Aorta (tissue), 5 donors: ENCODE measurements at regions not wholly inside any gene's neighbourhood (a gene's known extent, or its start where the extent isn't known, plus 50 kb on each side); places are given as distances from the start of the nearest gene placed in this dataset.

Experiments used
- ATAC-seq: fragments of 200-7000 bp; cut with Tn5 transposase; one replicate; pipeline ENCODE4 v1.9.1; 2022; ENCODE audit warnings: moderate library complexity; ENCODE audit not compliant: low FRiP score
- DNase-seq, 2 donors: peaks; one replicate each; pipeline ENCODE4 v3.0.0-alpha.2; 2020
- H3K27ac ChIP-seq, 2 donors: one replicate each; pipeline ENCODE4 v1.5.1; 2013; ENCODE audit warnings: low read length in 2 of 2, mild to moderate bottlenecking in 2 of 2, moderate library complexity in 2 of 2, control low read depth in 1 of 2, inconsistent platforms in 1 of 2, low read depth in 1 of 2
- H3K27me3 ChIP-seq, 2 donors: one replicate each; pipeline ENCODE4 v1.6.1; 2013; ENCODE audit warnings: control low read depth in 1 of 2, low read length in 1 of 2, mild to moderate bottlenecking in 1 of 2, moderate library complexity in 1 of 2; ENCODE audit not compliant: insufficient read depth in 2 of 2, control insufficient read depth in 1 of 2
- H3K36me3 ChIP-seq, 2 donors: one replicate each; pipeline ENCODE4 v1.6.1; 2013; ENCODE audit warnings: control low read depth in 1 of 2, low read length in 1 of 2, mild to moderate bottlenecking in 1 of 2; ENCODE audit not compliant: insufficient read depth in 2 of 2, control insufficient read depth in 1 of 2
- H3K4me1 ChIP-seq, 2 donors: one replicate each; pipeline ENCODE4 v1.6.1; 2013; ENCODE audit warnings: low read length in 2 of 2, control low read depth in 1 of 2, mild to moderate bottlenecking in 1 of 2, moderate library complexity in 1 of 2; ENCODE audit not compliant: insufficient read depth in 2 of 2, control insufficient read depth in 1 of 2
- H3K4me3 ChIP-seq, 2 donors: one replicate each; pipeline ENCODE4 v1.5.1; 2013; ENCODE audit warnings: low read length in 2 of 2, control low read depth in 1 of 2, mild to moderate bottlenecking in 1 of 2
- H3K9me3 ChIP-seq: one replicate; pipeline ENCODE4 v1.6.1; 2013; ENCODE audit warnings: mild to moderate bottlenecking, low read length; ENCODE audit not compliant: control insufficient read depth
- WGBS, 2 donors: extraction: QIAGEN DNeasy Blood & Tissue Kit; methylation state at CpG; one replicate each; pipeline ENCODE4 v1.1.7; 2013; 5-methylcytosine and 5-hydroxymethylcytosine counted together
- intact Hi-C, 2 donors: fragments of 100-400 bp; cut with DNase I; formaldehyde crosslinking; loops; one replicate each; pipeline versions ENCODE4 v1.14.2 to v1.15.0; 2022
- donor health status: healthy with polysubstance abuse.
- donor health status: Bipolar disorder and iron deficiency.
- donor health status: DM: no; HTN: no; CAD: no.
- donor health status: DM: no; HTN: no; CAD: no.
- donor health status: DM: yes; HTN: yes; CAD: no.

- ATAC-seq, result no peak
- no peaks in the 10 kb centered on the region for H3K9me3 ChIP-seq
- intact Hi-C loops, result no loop called here
- H3K27me3 ChIP-seq, result peaks cover 0 to 4% of the 10 kb centered on the region in 2 donors
- H3K36me3 ChIP-seq, result no peaks in the 10 kb centered on the region
- no peaks in the 10 kb centered on the region for H3K4me1 ChIP-seq
- no peak overlapping the region for H3K27ac ChIP-seq
- H3K4me3 ChIP-seq, result no peak overlapping the region
- WGBS, 2 donors, result 61 to 70% methylated on average over 7 of the region's 7 CpGs
- no peak for DNase-seq
These were observed 174.5 kb upstream of the RAD23B start for GRCh38 chr9:107108342-107109130.

GRCh38 chr9:107109324-107109723 is 173.8 kb upstream of the RAD23B start:
- WGBS, 2 donors, result 94 to 95% methylated on average over 2 of the region's 2 CpGs
- peaks cover 0 to 4% of the 10 kb centered on the region in 2 donors for H3K27me3 ChIP-seq
- ATAC-seq, result no peak
- no peaks in the 10 kb centered on the region for H3K36me3 ChIP-seq
- intact Hi-C loops, result no loop called here
- no peak for DNase-seq
- no peaks in the 10 kb centered on the region for H3K4me1 ChIP-seq
- H3K9me3 ChIP-seq, result no peaks in the 10 kb centered on the region
- H3K4me3 ChIP-seq, result no peak overlapping the region
- no peak overlapping the region for H3K27ac ChIP-seq

GRCh38 chr9:107110153-107110552 is 172.9 kb upstream of the RAD23B start:
- no peak overlapping the region for H3K4me3 ChIP-seq
- no peak overlapping the region for H3K27ac ChIP-seq
- H3K4me1 ChIP-seq, result no peaks in the 10 kb centered on the region
- DNase-seq, result no peak
- H3K9me3 ChIP-seq, result no peaks in the 10 kb centered on the region
- H3K36me3 ChIP-seq, result no peaks in the 10 kb centered on the region
- intact Hi-C loops, result no loop called here
- ATAC-seq, result no peak
- WGBS, 2 donors, result 69 to 81% methylated on average over 2 of the region's 2 CpGs
- peaks cover 0 to 4% of the 10 kb centered on the region in 2 donors for H3K27me3 ChIP-seq

- H3K4me3 ChIP-seq, result no peak overlapping the region
- H3K27me3 ChIP-seq, result peaks cover 0 to 4% of the 10 kb centered on the region in 2 donors
- ATAC-seq, result no peak
- H3K4me1 ChIP-seq, result no peaks in the 10 kb centered on the region
- H3K27ac ChIP-seq, result no peak overlapping the region
- intact Hi-C loops, result no loop called here
- H3K36me3 ChIP-seq, result no peaks in the 10 kb centered on the region
- no peak for DNase-seq
- 37 to 92% methylated on average over 1 of the region's 1 CpG for WGBS, 2 donors
- no peaks in the 10 kb centered on the region for H3K9me3 ChIP-seq
These were observed 170.3 kb upstream of the RAD23B start for GRCh38 chr9:107112707-107113243.

GRCh38 chr9:107118863-107119624 is 164.0 kb upstream of the RAD23B start:
- no peaks in the 10 kb centered on the region for H3K27me3 ChIP-seq
- DNase-seq (no peak), ATAC-seq (no peak)
- H3K36me3 ChIP-seq, result no peaks in the 10 kb centered on the region
- 55 to 85% methylated on average over 6 of the region's 6 CpGs for WGBS, 2 donors
- H3K4me1 ChIP-seq, result no peaks in the 10 kb centered on the region
- no peak overlapping the region for H3K27ac ChIP-seq
- intact Hi-C loops, result no loop called here
- no peak overlapping the region for H3K4me3 ChIP-seq
- no peaks in the 10 kb centered on the region for H3K9me3 ChIP-seq

- no peak overlapping the region for H3K4me3 ChIP-seq
- H3K27me3 ChIP-seq, result no peaks in the 10 kb centered on the region
- intact Hi-C loops, result no loop called here
- H3K27ac ChIP-seq, result no peak overlapping the region
- H3K9me3 ChIP-seq, result no peaks in the 10 kb centered on the region
- 93 to 94% methylated on average over 7 of the region's 7 CpGs for WGBS, 2 donors
- no peaks in the 10 kb centered on the region for H3K4me1 ChIP-seq
- ATAC-seq (no peak), DNase-seq (no peak)
- H3K36me3 ChIP-seq, result no peaks in the 10 kb centered on the region
These were observed 163.3 kb upstream of the RAD23B start for GRCh38 chr9:107119735-107120134.

- intact Hi-C loops, result no loop called here
- Histone ChIP-seq H3K4me3 (no peak overlapping the region), H3K27me3 (no peaks in the 10 kb centered on the region), H3K9me3 (no peaks in the 10 kb centered on the region), H3K36me3 (no peaks in the 10 kb centered on the region), H3K27ac (no peak overlapping the region), H3K4me1 (no peaks in the 10 kb centered on the region)
- DNase-seq (no peak), ATAC-seq (no peak)
These were observed 159.7 kb upstream of the RAD23B start for GRCh38 chr9:107123389-107123788.

GRCh38 chr9:107127608-107128007 is 155.5 kb upstream of the RAD23B start:
- no peak overlapping the region for H3K4me3 ChIP-seq
- no peaks in the 10 kb centered on the region for H3K9me3 ChIP-seq
- intact Hi-C loops, result no loop called here
- H3K27ac ChIP-seq, result no peak overlapping the region
- H3K27me3 ChIP-seq, result no peaks in the 10 kb centered on the region
- no peaks in the 10 kb centered on the region for H3K4me1 ChIP-seq
- no peak for ATAC-seq
- WGBS, 2 donors, result 74 to 84% methylated on average over 5 of the region's 5 CpGs
- H3K36me3 ChIP-seq, result no peaks in the 10 kb centered on the region
- no peak for DNase-seq
